Liver (tissue), 3 donors: ENCODE measurements at regions not wholly inside any gene's neighbourhood (a gene's known extent, or its start where the extent isn't known, plus 50 kb on each side); places are given as distances from the start of the nearest gene placed in this dataset.

Experiments
- EGR1 ChIP-seq, 2 donors: IDR thresholded peaks; 2 replicates each; pipeline ENCODE4 v1.6.1; 2016 to 2018; ENCODE audit warnings: antibody characterized with exemption in 2 of 2, low read depth in 2 of 2
- GABPA ChIP-seq, 2 donors: IDR thresholded peaks in 1 of 2; conservative IDR thresholded peaks in 1 of 2; 2 replicates each; pipeline ENCODE4 v1.6.1; 2016; ENCODE audit warnings: antibody characterized with exemption in 2 of 2, mild to moderate bottlenecking in 1 of 2, moderate library complexity in 1 of 2
- JUND ChIP-seq, 2 donors: IDR thresholded peaks; 2 replicates each; pipeline ENCODE4 v1.6.1; 2016; ENCODE audit warnings: antibody characterized with exemption in 2 of 2
- REST ChIP-seq: IDR thresholded peaks from 2 replicates; pipeline ENCODE4 v1.6.1; 2016; ENCODE audit warnings: antibody characterized with exemption, mild to moderate bottlenecking
- SP1 ChIP-seq: IDR thresholded peaks from 2 replicates; pipeline ENCODE4 v1.6.1; 2018; ENCODE audit warnings: antibody characterized with exemption, mild to moderate bottlenecking
- YY1 ChIP-seq: IDR thresholded peaks from 2 replicates; pipeline ENCODE4 v1.6.1; 2016; ENCODE audit warnings: antibody characterized with exemption, mild to moderate bottlenecking
- ZBTB33 ChIP-seq: IDR thresholded peaks from 2 replicates; pipeline ENCODE4 v1.6.1; 2016; ENCODE audit warnings: antibody characterized with exemption
- TF ChIP-seq, protein P1 (sequence below): fragments of 150-350 bp; IDR thresholded peaks from 2 replicates; pipeline ENCODE4 v1.5.1; 2017; ENCODE audit warnings: improper control_type of control experiment, low read depth, low read length; ENCODE audit not compliant: missing input control
- donor health status: healthy.
- donor health status: healthy.

DNA sequence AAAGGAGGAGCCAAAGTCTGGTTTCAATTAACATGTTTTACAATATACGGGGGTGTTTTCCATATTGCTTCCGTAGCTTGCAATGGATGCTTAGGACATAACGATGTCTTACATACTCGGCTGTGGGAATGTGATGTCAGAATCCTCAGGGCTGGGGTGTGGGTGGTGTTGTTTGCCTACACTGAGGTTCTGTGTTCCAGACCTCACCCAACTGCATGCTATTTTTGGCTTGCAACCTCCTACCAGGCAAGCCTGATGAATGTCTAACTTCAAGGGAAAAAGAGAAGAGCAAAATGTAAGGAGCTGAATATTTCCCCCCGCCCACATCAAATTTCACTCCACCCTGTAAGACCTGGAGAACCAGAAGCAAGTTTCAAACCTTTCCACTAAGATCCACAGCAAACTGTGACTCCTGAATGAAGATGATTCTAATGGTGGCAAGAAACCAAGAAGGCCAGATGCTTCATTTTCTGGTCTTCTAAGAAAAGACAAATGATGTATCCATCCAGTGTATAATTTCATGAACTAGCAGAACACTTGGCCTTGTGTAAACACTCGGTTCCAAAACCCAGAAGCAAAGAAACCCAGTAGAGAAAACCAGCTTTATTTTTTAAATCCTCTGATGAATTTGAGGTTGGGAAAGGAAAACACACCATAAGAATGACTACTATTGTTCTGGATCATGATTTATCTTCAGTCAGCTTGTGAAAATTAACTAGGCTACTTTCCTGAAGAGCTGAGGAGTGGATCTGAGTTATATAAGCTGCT is 227.9 kb downstream of the DACT1 start:
- TF ChIP-seq SP1, result no peak
- no peak for TF ChIP-seq ZBTB33
- TF ChIP-seq JUND (IDR thresholded peaks at IDR 0.05), result no peak
- TF ChIP-seq, protein P1, sequence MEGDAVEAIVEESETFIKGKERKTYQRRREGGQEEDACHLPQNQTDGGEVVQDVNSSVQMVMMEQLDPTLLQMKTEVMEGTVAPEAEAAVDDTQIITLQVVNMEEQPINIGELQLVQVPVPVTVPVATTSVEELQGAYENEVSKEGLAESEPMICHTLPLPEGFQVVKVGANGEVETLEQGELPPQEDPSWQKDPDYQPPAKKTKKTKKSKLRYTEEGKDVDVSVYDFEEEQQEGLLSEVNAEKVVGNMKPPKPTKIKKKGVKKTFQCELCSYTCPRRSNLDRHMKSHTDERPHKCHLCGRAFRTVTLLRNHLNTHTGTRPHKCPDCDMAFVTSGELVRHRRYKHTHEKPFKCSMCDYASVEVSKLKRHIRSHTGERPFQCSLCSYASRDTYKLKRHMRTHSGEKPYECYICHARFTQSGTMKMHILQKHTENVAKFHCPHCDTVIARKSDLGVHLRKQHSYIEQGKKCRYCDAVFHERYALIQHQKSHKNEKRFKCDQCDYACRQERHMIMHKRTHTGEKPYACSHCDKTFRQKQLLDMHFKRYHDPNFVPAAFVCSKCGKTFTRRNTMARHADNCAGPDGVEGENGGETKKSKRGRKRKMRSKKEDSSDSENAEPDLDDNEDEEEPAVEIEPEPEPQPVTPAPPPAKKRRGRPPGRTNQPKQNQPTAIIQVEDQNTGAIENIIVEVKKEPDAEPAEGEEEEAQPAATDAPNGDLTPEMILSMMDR, result no peak
- TF ChIP-seq EGR1 (IDR thresholded peaks at IDR 0.05; ENCODE audit: low read depth in 2 of 2), result no peak
- no peak for TF ChIP-seq REST
- no peak for TF ChIP-seq YY1
- TF ChIP-seq GABPA (IDR thresholded peaks at IDR 0.05 in 1 of 2, conservative IDR thresholded peaks at IDR 0.05 in 1 of 2), result no peak
